ENCODE measurements at regions not wholly inside any gene's neighbourhood (a gene's known extent, or its start where the extent isn't known, plus 50 kb on each side); places are given as distances from the start of the nearest gene placed in this dataset.
A peak's percentile ranks its signal among the peaks of the same experiment; 100 is the strongest.

DNA sequence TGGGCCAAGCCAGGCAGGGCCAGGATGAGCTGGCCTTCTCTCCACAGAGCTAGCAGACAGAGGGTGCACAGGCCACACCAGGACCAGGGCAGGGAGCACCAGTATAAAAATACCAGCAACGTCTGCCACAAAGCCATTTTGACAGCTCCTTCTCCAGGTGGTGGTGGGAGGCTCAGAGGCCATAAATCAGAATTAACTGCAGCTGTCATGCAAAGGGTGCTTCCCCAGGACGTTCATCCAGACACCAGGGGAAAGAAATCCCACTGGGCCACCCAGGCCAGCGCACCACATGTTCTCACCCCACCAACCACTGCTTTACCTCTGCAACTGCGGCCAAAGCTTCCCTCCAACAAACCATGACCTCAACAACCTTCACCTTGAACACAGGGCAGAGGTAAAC is 403.7 kb upstream of the TRPC7 start:
- H4K20me1 ChIP-seq (ENCODE audit: control insufficient read depth, insufficient read depth): no peaks in the 10 kb centered on the region; the same call in 1 of the 2 replicates
- ChIA-PET RAD21 (ENCODE audit: unreplicated experiment) (interaction anchor here (0.7 to 2.9 kb wide), 2 partner anchors 404 to 519 kb away, joined by 3 to 24 read pairs; partner anchors contain the start of gene TRPC7), SMC1A (ENCODE audit: uncharacterized antibody, unreplicated experiment) (interaction anchor here (1.3 kb wide), 2 partner anchors 10 to 344 kb away, joined by 3 read pairs; no protein-coding TSS in a partner anchor), POLR2A (no interaction called here), CTCF (interaction anchor here (0.7 to 3.8 kb wide), 13 partner anchors 10 to 552 kb away, joined by 3 to 43 read pairs (median 3); partner anchors contain the start of gene TRPC7)
- FAIRE-seq (no peak), DNase-seq (ENCODE audit: low read depth, low spot score) (no peak), ATAC-seq (peak; percentile 29)
- in situ Hi-C loops (cut with MboI) (no loop called here), intact Hi-C loops (cut with micrococcal nuclease; ENCODE audit: unreplicated experiment) (no loop called here)
- no peak overlapping the region for H3K27ac ChIP-seq (ENCODE audit: control insufficient read depth, insufficient read depth)
- no peaks in the 10 kb centered on the region for H3K4me1 ChIP-seq (ENCODE audit: control insufficient read depth, insufficient read depth, low read length)
- no peak overlapping the region for H3K4me3 ChIP-seq
- H2AFZ ChIP-seq (ENCODE audit: control insufficient read depth, low read depth, low read length): no peak overlapping the region
- TF ChIP-seq, protein P1, sequence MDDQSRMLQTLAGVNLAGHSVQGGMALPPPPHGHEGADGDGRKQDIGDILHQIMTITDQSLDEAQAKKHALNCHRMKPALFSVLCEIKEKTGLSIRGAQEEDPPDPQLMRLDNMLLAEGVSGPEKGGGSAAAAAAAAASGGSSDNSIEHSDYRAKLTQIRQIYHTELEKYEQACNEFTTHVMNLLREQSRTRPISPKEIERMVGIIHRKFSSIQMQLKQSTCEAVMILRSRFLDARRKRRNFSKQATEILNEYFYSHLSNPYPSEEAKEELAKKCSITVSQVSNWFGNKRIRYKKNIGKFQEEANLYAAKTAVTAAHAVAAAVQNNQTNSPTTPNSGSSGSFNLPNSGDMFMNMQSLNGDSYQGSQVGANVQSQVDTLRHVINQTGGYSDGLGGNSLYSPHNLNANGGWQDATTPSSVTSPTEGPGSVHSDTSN (IDR thresholded peaks at IDR 0.05; ENCODE audit: insufficient replicate concordance, low read depth, low read length): no peak
- TF ChIP-seq, protein P2, sequence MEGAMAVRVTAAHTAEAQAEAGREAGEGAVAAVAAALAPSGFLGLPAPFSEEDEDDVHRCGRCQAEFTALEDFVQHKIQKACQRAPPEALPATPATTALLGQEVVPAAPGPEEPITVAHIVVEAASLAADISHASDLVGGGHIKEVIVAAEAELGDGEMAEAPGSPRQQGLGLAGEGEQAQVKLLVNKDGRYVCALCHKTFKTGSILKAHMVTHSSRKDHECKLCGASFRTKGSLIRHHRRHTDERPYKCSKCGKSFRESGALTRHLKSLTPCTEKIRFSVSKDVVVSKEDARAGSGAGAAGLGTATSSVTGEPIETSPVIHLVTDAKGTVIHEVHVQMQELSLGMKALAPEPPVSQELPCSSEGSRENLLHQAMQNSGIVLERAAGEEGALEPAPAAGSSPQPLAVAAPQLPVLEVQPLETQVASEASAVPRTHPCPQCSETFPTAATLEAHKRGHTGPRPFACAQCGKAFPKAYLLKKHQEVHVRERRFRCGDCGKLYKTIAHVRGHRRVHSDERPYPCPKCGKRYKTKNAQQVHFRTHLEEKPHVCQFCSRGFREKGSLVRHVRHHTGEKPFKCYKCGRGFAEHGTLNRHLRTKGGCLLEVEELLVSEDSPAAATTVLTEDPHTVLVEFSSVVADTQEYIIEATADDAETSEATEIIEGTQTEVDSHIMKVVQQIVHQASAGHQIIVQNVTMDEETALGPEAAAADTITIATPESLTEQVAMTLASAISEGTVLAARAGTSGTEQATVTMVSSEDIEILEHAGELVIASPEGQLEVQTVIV (IDR thresholded peaks at IDR 0.05; ENCODE audit: borderline replicate concordance, partially characterized antibody): no peak
- TF ChIP-seq, protein P3, sequence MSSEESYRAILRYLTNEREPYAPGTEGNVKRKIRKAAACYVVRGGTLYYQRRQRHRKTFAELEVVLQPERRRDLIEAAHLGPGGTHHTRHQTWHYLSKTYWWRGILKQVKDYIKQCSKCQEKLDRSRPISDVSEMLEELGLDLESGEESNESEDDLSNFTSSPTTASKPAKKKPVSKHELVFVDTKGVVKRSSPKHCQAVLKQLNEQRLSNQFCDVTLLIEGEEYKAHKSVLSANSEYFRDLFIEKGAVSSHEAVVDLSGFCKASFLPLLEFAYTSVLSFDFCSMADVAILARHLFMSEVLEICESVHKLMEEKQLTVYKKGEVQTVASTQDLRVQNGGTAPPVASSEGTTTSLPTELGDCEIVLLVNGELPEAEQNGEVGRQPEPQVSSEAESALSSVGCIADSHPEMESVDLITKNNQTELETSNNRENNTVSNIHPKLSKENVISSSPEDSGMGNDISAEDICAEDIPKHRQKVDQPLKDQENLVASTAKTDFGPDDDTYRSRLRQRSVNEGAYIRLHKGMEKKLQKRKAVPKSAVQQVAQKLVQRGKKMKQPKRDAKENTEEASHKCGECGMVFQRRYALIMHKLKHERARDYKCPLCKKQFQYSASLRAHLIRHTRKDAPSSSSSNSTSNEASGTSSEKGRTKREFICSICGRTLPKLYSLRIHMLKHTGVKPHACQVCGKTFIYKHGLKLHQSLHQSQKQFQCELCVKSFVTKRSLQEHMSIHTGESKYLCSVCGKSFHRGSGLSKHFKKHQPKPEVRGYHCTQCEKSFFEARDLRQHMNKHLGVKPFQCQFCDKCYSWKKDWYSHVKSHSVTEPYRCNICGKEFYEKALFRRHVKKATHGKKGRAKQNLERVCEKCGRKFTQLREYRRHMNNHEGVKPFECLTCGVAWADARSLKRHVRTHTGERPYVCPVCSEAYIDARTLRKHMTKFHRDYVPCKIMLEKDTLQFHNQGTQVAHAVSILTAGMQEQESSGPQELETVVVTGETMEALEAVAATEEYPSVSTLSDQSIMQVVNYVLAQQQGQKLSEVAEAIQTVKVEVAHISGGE (CRISPR knock-in tag; IDR thresholded peaks at IDR 0.05): no peak
- TF ChIP-seq HDAC6 (IDR thresholded peaks at IDR 0.05; ENCODE audit: unreplicated experiment) (no peak), YY1 (IDR thresholded peaks at IDR 0.05; ENCODE audit: low read depth, low read length) (no peak), ZBED1 (IDR thresholded peaks at IDR 0.05; ENCODE audit: borderline replicate concordance) (no peak), RFX5 (IDR thresholded peaks at IDR 0.05; ENCODE audit: low read depth, low read length) (no peak), SMC3 (IDR thresholded peaks at IDR 0.05; ENCODE audit: borderline replicate concordance, low read length) (no peak), BACH1 (IDR thresholded peaks at IDR 0.05; ENCODE audit: borderline replicate concordance) (no peak), NR2C2 (IDR thresholded peaks at IDR 0.05; ENCODE audit: borderline replicate concordance, control insufficient read depth, insufficient read length, low read depth) (no peak), YBX1 (IDR thresholded peaks at IDR 0.05) (no peak), CHD4 (IDR thresholded peaks at IDR 0.05) (no peak), MYC (IDR thresholded peaks at IDR 0.05; ENCODE audit: insufficient read depth, insufficient read length, insufficient replicate concordance, low read length, severe bottlenecking) (no peak)
- 15% methylated on average over 4 of the region's 4 CpGs for WGBS (ENCODE audit: insufficient coverage, insufficient replicate concordance, low lambda C conversion rate, missing lambda C conversion rate)
- H3K79me2 ChIP-seq (ENCODE audit: control insufficient read depth, insufficient read depth, low read length): no peaks in the 10 kb centered on the region
- no peak overlapping the region for H3K9ac ChIP-seq (ENCODE audit: control insufficient read depth, insufficient read depth, low read length)
- no peaks in the 10 kb centered on the region for H3K9me3 ChIP-seq (replicated peaks; ENCODE audit: control insufficient read depth, insufficient read depth, low read length)
- no peaks in the 10 kb centered on the region for H3K36me3 ChIP-seq (ENCODE audit: control insufficient read depth in 2 of 2, insufficient read depth in 2 of 2, low read length in 1 of 2)
- no peaks in the 10 kb centered on the region for H3K27me3 ChIP-seq (replicated peaks in 1 of 2; ENCODE audit: control insufficient read depth in 2 of 2, insufficient read depth in 2 of 2, low read length in 1 of 2)
- no peak overlapping the region for H3K4me2 ChIP-seq (ENCODE audit: control insufficient read depth, insufficient read depth)
- BruUV-seq (replicated peaks): no TSS peak

All from GM12878 (cell line).